AG09319 (cell line): ENCODE measurements at regions not wholly inside any gene's neighbourhood (a gene's known extent, or its start where the extent isn't known, plus 50 kb on each side); places are given as distances from the start of the nearest gene placed in this dataset.

Experiments used
- DNase-seq: peaks from one replicate; pipeline ENCODE4 v3.0.0-alpha.2; 2010; ENCODE audit warnings: low read depth; ENCODE audit errors: extremely low read depth
- TF ChIP-seq, protein P1 (sequence below): IDR thresholded peaks from 2 replicates; pipeline ENCODE4 v1.5.1; 2011; ENCODE audit warnings: low read depth, mild to moderate bottlenecking, inconsistent platforms, low read length, moderate library complexity

- no peak for DNase-seq
- TF ChIP-seq, protein P1, sequence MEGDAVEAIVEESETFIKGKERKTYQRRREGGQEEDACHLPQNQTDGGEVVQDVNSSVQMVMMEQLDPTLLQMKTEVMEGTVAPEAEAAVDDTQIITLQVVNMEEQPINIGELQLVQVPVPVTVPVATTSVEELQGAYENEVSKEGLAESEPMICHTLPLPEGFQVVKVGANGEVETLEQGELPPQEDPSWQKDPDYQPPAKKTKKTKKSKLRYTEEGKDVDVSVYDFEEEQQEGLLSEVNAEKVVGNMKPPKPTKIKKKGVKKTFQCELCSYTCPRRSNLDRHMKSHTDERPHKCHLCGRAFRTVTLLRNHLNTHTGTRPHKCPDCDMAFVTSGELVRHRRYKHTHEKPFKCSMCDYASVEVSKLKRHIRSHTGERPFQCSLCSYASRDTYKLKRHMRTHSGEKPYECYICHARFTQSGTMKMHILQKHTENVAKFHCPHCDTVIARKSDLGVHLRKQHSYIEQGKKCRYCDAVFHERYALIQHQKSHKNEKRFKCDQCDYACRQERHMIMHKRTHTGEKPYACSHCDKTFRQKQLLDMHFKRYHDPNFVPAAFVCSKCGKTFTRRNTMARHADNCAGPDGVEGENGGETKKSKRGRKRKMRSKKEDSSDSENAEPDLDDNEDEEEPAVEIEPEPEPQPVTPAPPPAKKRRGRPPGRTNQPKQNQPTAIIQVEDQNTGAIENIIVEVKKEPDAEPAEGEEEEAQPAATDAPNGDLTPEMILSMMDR: no peak
Observed at GRCh38 chr18:42533616-42534015, 578.6 kb downstream of the PIK3C3 start.

GRCh38 chr18:42534313-42534712 lies 579.3 kb downstream of the PIK3C3 start:
- TF ChIP-seq, protein P1: no peak
- DNase-seq: no peak

GRCh38 chr18:42536442-42536841 lies 579.0 kb downstream of the RIT2 start:
- TF ChIP-seq, protein P1: no peak
- DNase-seq: no peak

- DNase-seq: no peak
- TF ChIP-seq, protein P1: no peak
Observed at GRCh38 chr18:42537291-42537690, 578.2 kb downstream of the RIT2 start.

DNA sequence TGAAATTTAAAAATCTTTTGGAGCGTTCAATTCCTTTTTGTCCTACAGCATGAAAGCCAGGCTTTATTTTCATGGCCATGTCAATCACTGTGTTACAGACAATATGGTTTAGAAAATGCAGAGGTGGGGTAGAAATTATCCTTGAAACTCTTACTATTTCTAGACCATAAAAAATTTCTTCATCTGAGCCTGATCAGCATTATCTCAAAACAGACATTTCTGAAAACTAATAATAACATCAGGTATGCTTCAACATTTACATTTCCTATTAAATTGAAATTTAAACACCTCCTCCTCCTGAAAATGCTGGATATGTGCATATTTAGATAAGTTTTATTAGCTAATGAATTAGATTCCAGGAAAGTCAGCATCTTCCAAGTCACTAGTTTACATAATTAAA lies 570.6 kb downstream of the RIT2 start:
- no peak for DNase-seq
- TF ChIP-seq, protein P1: no peak

DNA sequence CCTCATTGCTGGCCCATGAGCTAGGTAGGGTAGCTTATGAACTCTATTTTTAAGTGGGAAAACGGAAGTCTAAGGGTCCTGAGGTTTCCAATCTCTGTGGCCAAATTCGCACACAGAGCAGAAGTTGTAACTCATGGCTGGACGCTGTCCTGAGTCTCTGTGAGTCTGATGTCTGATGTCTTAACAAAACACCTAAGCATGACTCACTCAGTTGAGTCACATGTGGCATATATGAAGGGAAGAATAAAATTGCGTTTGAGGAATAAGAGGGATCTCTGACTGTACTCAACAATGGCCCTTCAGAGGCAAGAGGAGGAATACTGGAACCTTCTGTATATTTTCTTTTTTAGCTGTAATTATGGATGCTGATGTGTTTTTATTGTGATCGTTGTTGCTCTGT lies 569.7 kb downstream of the RIT2 start:
- TF ChIP-seq, protein P1: no peak

GRCh38 chr18:42548493-42548892 lies 567.0 kb downstream of the RIT2 start:
- TF ChIP-seq, protein P1: no peak
- DNase-seq: no peak

More for the DNA sequence above, 569.7 kb downstream of the RIT2 start:
- no peak for DNase-seq
